ENCODE measurements at regions not wholly inside any gene's neighbourhood (a gene's known extent, or its start where the extent isn't known, plus 50 kb on each side); places are given as distances from the start of the nearest gene placed in this dataset.

DNA sequence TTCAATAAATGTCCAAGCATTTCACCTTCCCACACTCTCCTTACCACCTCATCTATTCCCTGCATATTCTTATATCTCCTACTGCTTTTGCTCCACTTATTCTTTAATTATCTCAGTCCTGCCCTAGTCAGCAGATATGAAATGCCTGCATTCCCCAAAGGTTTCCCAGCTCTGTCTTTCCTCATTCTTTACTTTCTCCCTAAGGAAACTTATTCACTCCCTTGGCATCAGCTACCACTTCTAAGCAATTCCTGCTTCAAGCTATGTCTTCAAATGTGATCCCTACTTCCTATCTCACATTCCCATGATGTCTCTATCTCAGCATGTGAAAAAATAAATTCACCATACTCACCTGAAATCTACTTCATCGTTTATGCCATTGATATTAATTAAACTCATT lies 111.8 kb downstream of the CAPZA3 start:
- Histone ChIP-seq H3K4me3 (ENCODE audit: low read length) (no peak overlapping the region), H3K36me3 (ENCODE audit: insufficient read depth, low read length) (no peaks in the 10 kb centered on the region), H3K27me3 (ENCODE audit: control insufficient read depth in 1 of 2, insufficient read depth in 2 of 2, low read length in 2 of 2) (no peaks in the 10 kb centered on the region), H3K27ac (ENCODE audit: low read depth in 1 of 2, low read length in 2 of 2) (no peak overlapping the region), H3K4me1 (ENCODE audit: insufficient read depth, low read length) (no peaks in the 10 kb centered on the region), H3K9me3 (ENCODE audit: control insufficient read depth in 1 of 2, insufficient read depth in 1 of 2, low read length in 2 of 2) (no peaks in the 10 kb centered on the region)
- DNase-seq (no peak), ATAC-seq (ENCODE audit: poor library complexity) (no peak)
- no peak overlapping the region for H3K4me3 Mint-ChIP-seq
- ChIA-PET CTCF (no interaction called here), POLR2A (no interaction called here)
- H3K9me3 Mint-ChIP-seq: no peaks in the 10 kb centered on the region
- no peaks in the 10 kb centered on the region for H3K4me1 Mint-ChIP-seq (ENCODE audit: low read depth)
- TF ChIP-seq, protein P1, sequence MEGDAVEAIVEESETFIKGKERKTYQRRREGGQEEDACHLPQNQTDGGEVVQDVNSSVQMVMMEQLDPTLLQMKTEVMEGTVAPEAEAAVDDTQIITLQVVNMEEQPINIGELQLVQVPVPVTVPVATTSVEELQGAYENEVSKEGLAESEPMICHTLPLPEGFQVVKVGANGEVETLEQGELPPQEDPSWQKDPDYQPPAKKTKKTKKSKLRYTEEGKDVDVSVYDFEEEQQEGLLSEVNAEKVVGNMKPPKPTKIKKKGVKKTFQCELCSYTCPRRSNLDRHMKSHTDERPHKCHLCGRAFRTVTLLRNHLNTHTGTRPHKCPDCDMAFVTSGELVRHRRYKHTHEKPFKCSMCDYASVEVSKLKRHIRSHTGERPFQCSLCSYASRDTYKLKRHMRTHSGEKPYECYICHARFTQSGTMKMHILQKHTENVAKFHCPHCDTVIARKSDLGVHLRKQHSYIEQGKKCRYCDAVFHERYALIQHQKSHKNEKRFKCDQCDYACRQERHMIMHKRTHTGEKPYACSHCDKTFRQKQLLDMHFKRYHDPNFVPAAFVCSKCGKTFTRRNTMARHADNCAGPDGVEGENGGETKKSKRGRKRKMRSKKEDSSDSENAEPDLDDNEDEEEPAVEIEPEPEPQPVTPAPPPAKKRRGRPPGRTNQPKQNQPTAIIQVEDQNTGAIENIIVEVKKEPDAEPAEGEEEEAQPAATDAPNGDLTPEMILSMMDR (IDR thresholded peaks at IDR 0.05): no peak
- peaks cover 7% of the 10 kb centered on the region for H3K27me3 Mint-ChIP-seq
- no peak overlapping the region for H3K27ac Mint-ChIP-seq
- intact Hi-C loops (cut with DNase I, micrococcal nuclease): no loop called here
- no peaks in the 10 kb centered on the region for H3K36me3 Mint-ChIP-seq (ENCODE audit: low read depth)

DNA sequence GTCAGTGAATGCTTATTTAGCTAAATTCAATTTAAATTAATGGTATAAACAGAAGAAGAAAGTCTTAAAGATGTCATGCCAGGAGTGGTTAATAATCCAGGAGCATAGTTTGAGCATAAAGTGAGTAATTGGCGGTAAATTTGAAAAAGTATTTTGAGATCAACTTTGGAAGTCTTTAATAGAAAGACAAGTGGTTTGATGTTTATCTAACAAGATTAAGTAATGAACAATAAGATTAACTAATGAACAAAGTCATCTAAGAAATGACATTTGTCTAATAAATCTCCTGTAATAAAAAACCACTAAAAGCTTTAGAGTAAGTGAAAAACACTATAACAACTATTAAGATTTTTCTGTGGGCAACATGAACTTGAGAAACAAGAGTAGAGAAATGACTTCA lies 112.8 kb downstream of the CAPZA3 start:
- ChIA-PET POLR2A (no interaction called here), CTCF (interaction anchor here (0.7 kb wide), 1 partner anchor 1395 kb away, joined by 3 read pairs; no protein-coding TSS in a partner anchor)
- Histone ChIP-seq H3K4me1 (ENCODE audit: insufficient read depth, low read length) (no peaks in the 10 kb centered on the region), H3K27ac (ENCODE audit: low read depth in 1 of 2, low read length in 2 of 2) (no peak overlapping the region), H3K36me3 (ENCODE audit: insufficient read depth, low read length) (no peaks in the 10 kb centered on the region), H3K9me3 (ENCODE audit: control insufficient read depth in 1 of 2, insufficient read depth in 1 of 2, low read length in 2 of 2) (no peaks in the 10 kb centered on the region), H3K27me3 (ENCODE audit: control insufficient read depth in 1 of 2, insufficient read depth in 2 of 2, low read length in 2 of 2) (no peaks in the 10 kb centered on the region), H3K4me3 (ENCODE audit: low read length) (no peak overlapping the region)
- DNase-seq (no peak), ATAC-seq (ENCODE audit: poor library complexity) (no peak)
- TF ChIP-seq, protein P1 (IDR thresholded peaks at IDR 0.05): no peak
- Mint-ChIP-seq H3K36me3 (ENCODE audit: low read depth) (no peaks in the 10 kb centered on the region), H3K27me3 (peaks cover 7% of the 10 kb centered on the region), H3K4me1 (ENCODE audit: low read depth) (no peaks in the 10 kb centered on the region), H3K4me3 (no peak overlapping the region), H3K27ac (no peak overlapping the region), H3K9me3 (no peaks in the 10 kb centered on the region)
- intact Hi-C loops (cut with DNase I, micrococcal nuclease): no loop called here

DNA sequence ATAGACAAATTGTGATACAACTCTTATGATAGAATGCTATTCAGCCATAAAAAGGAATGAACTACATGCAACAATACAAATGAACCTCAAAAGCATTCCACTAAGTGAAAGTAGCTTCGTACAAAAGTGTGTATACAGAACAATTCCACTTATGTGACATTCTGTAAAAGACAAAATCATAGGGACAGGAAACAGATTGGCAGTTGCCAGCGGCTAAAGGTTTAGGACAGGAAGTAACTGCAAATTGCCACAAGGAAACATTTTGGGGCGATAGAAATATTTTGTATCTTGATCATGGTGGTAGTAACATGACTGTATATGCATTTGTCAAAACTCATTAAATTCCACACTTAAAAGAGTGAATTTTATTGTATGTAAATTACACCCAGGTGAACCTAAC lies 113.4 kb downstream of the CAPZA3 start:
- Histone ChIP-seq H3K9me3 (ENCODE audit: control insufficient read depth in 1 of 2, insufficient read depth in 1 of 2, low read length in 2 of 2) (no peaks in the 10 kb centered on the region), H3K27me3 (ENCODE audit: control insufficient read depth in 1 of 2, insufficient read depth in 2 of 2, low read length in 2 of 2) (no peaks in the 10 kb centered on the region), H3K36me3 (ENCODE audit: insufficient read depth, low read length) (no peaks in the 10 kb centered on the region), H3K27ac (ENCODE audit: low read depth in 1 of 2, low read length in 2 of 2) (no peak overlapping the region), H3K4me3 (ENCODE audit: low read length) (no peak overlapping the region), H3K4me1 (ENCODE audit: insufficient read depth, low read length) (no peaks in the 10 kb centered on the region)
- intact Hi-C loops (cut with DNase I, micrococcal nuclease): no loop called here
- Mint-ChIP-seq H3K9me3 (no peaks in the 10 kb centered on the region), H3K36me3 (ENCODE audit: low read depth) (no peaks in the 10 kb centered on the region), H3K27ac (no peak overlapping the region), H3K4me3 (no peak overlapping the region), H3K27me3 (peaks cover 7% of the 10 kb centered on the region), H3K4me1 (ENCODE audit: low read depth) (no peaks in the 10 kb centered on the region)
- ATAC-seq (ENCODE audit: poor library complexity): no peak
- no peak for DNase-seq
- CTCF ChIA-PET: no interaction called here
- TF ChIP-seq, protein P1 (IDR thresholded peaks at IDR 0.05): no peak
- POLR2A ChIA-PET: no interaction called here
